NCI-H2107 treated with DMSO at 0.1 percent for 48 hours (cell line): ENCODE measurements at regions not wholly inside any gene's neighbourhood (a gene's known extent, or its start where the extent isn't known, plus 50 kb on each side); places are given as distances from the start of the nearest gene placed in this dataset.
"Not testable (repeated sequence)": the region's sequence is repeated elsewhere in the genome, so short reads cannot be mapped to it uniquely, and the experiment has no call there.

Experiments used
- DNase-seq: peaks from one replicate; lab custom pipeline; 2025; ENCODE audit not compliant: unreplicated experiment; lab: John Stamatoyannopoulos, UW

DNA sequence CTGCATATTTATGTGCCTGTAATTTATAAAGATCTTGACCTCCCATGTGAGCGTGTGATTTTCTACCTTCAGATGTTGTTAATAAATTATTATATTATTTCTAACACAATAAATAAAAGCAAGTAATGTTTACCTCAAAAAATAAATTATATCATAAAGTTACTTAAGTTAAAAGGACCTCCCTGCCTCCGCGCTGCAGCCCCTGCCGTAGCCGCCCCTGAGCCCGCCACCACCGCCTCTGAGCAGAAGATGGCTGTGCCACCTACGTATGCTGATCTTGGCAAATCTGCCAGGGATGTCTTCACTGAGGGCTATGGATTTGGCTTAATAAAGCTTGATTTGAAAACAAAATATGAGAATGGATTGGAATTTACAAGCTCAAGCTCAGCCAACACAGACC is 119.6 kb upstream of the BRWD3 start:
- no peak for DNase-seq

DNA sequence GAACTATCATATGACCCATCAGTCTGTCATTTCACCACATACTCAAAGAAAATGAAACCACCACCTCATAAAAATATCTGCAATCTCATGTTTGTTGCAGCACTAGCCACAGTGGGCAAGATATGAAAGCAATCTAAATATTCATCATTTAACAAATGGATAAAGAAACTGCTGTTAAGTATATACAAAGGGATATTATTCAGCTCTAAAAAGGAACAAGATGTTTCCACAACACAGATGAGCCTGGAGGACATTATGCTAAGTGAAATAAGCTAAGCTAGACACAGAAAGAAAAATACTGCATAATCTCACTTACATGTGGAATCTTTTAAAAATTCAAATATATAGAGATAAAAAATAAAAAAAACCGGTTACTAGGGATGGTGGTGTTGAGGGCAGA is 108.2 kb upstream of the BRWD3 start:
- no peak for DNase-seq

DNA sequence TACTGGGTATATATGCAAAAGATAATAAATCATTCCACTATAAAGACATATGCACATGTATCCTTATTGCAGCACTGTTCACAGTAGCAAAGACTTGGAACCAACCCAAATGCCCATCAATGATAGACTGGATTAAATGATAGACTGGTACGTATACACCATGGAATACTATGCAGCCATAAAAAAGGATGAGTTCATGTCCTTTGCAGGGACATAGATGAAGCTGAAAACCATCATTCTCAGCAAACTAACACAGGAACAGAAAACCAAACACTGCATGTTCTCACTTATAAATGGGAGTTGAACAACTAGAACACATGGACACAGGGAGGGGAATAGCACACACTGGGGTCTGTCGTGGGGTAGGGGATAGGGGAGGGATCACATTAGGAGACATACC is 102.7 kb upstream of the BRWD3 start:
- not testable (repeated sequence) for DNase-seq

DNA sequence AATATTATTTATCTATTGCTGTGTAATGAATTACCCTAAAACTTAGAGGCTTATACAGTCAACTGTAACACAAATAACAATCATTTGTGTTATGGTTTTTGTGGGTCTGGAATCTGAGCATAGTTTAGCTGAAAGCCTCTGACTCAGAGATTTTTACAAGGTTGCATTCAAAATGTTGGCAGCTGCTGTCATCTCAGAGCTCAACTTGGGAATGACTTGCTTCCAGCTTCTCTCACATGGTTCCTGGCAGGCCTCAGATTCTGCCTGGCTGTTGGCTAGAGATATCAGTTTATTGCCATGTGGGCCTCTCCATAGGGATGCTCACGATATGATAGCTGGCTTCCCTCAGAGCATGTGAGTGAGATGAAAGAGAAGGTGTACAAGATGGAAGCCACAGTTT is 70.2 kb upstream of the BRWD3 start:
- no peak for DNase-seq

DNA sequence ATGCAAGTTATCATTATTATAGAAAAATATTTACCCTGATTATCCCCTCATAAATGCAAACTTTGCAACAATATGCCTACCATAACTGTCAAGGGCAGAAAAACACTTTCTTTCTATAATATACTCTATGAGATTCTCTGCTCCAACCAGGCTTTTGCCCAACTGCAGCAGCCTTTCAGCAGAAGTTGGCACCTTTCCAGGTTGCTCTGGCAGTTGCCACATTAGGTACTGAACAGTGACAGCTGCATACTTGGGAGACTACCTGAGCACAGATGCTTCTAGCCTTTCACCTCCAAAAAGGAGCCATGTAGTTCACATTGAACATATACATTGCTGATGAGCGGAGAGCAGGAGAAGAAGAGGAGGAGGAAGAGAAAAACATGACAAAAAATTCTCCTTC is 69.5 kb upstream of the BRWD3 start:
- DNase-seq, result peak; percentile 26

DNA sequence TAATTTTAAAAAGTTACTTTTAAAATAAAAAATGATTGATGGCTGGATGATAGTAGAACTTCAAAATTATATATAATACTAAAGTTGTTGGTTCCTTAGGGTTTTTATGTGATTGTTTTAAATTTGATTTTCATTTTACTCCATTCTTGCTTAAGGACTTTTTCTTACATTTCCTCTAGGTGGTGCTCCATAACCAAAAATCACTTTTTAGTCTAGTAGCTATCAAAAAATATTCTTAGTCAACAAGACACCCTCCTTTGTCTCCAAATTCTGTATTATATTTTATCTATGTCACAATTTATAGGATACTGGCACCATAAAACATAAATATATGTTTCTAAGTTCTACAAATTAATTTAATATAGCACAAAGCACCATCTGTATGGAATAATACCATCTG is 67.2 kb upstream of the BRWD3 start:
- peak; percentile 32 for DNase-seq
